IPS DF 4.7 (cell line): ENCODE measurements at regions not wholly inside any gene's neighbourhood (a gene's known extent, or its start where the extent isn't known, plus 50 kb on each side); places are given as distances from the start of the nearest gene placed in this dataset.
A peak's percentile ranks its signal among the peaks of the same experiment; 100 is the strongest.
"Not testable (repeated sequence)": the region's sequence is repeated elsewhere in the genome, so short reads cannot be mapped to it uniquely, and the experiment has no call there.

Source experiments
- DNase-seq: peaks from one replicate; pipeline ENCODE4 v3.0.0-alpha.2; 2013; ENCODE audit warnings: low spot score; ENCODE audit errors: extremely low read depth

DNA sequence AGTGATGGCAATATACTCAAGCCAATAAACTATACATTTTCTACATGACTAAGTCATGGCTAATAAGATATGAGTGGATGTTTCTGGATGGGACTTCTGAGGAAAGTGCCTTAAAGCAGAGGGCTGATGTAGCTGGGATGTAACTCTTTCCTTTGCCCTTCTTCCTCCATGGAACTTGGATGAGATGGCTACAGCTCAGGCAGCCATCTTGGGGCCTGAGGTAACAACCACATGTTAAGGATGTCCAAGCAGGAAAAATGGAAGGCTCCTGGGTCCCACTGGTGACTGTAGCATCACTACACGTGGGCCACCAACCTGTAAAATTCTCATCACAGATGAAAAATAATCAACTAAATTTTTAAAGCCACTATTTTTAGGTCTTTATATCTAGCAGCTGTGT is 54.4 kb upstream of the GRIP1 start:
- no peak for DNase-seq

- peak; percentile 25 for DNase-seq
Measured at GRCh38 chr12:66733839-66734238, 55.0 kb upstream of the GRIP1 start.

- DNase-seq, result no peak
Measured at GRCh38 chr12:66735275-66735674, 56.4 kb upstream of the GRIP1 start.

DNA sequence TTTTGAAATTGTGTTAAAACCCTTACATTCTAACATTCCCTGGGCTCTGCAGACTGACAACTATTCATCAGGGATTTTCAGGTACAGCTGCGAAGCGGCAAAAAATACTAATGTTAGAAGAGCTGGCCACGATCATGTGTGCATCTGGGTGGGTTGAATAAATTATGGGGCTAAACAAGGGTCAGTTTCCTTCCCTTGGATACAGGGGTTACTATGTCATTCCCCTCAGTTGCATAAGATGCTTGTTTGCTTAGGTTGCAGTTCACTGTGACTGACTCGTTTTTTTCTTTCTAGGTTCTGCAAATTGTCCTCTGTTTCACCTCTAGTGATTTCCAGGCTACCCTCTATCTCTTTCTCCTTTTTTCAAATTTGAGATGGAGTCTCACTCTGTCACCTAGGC is 58.1 kb upstream of the GRIP1 start:
- no peak for DNase-seq

DNA sequence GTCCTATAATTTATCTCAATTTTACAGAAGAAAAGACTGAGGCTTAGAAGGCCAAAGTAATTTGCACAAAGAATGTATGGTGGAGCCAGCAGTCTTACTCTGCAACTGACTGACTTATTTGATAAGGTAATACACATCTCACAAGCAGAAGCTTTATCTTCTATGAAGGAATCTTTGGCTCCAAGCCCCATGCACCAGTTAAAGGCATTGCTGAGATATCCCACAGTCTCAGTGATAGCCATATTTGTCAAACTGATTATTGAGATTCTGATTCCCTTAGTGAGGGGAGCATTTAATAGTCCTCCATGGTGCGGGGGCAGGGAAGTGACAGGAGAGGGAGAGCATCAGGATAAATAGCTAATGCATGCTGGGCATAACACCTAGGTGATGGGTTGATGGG is 60.4 kb upstream of the GRIP1 start:
- no peak for DNase-seq

DNA sequence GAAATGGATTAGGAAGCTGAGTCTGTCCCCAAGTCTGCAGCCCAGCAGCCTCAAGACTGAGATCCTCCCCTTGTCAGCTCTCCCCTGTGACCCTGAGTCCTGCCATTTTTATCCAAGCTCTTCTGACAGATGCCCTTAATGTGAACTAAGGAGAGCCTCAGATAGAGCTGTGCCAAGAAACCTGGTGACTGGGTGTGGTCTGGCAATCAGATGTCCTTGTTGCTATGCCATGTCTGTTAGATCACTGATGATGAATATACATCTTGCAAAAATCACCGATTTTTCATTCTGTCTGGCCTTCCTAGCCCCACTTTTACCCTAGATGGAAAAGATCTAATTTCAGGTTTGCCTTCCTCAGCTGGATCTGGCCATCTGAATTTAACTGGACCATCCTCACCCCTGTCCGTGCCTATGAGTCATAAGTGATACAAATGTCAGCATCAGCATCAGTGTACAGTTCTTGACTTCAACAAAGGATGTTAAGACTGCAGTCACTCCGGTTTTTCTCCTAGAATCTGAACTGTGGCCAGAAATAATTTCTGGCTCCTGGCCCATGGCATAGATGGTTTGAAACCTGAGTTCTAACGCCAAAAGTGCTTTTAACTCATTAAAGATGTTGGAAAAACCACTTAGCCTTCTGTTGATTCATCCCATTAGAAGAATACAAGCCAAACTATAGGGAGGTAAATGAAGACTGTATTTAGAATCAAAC is 61.2 kb upstream of the GRIP1 start:
- no peak for DNase-seq

GRCh38 chr12:66740732-66741131 is 61.9 kb upstream of the GRIP1 start:
- DNase-seq, result no peak

DNA sequence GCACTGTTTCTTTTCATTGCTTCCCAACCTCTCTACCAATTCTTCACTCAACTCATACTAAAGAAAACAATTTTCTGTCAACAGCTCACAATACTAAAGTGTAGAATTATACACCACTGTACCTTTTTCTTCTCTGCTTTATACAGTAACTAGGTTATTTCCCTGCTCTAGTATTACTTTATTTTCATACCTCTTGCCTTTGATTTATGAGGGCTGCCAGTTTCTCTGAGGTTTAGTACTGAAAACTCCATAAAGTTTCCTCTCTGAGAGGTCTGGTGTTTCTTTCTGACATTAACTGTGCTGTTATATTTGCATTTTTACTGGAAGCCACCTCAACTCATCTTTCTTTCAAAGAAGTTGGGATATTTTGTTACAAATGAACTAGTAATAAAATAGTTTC is 63.0 kb upstream of the GRIP1 start:
- no peak for DNase-seq

DNA sequence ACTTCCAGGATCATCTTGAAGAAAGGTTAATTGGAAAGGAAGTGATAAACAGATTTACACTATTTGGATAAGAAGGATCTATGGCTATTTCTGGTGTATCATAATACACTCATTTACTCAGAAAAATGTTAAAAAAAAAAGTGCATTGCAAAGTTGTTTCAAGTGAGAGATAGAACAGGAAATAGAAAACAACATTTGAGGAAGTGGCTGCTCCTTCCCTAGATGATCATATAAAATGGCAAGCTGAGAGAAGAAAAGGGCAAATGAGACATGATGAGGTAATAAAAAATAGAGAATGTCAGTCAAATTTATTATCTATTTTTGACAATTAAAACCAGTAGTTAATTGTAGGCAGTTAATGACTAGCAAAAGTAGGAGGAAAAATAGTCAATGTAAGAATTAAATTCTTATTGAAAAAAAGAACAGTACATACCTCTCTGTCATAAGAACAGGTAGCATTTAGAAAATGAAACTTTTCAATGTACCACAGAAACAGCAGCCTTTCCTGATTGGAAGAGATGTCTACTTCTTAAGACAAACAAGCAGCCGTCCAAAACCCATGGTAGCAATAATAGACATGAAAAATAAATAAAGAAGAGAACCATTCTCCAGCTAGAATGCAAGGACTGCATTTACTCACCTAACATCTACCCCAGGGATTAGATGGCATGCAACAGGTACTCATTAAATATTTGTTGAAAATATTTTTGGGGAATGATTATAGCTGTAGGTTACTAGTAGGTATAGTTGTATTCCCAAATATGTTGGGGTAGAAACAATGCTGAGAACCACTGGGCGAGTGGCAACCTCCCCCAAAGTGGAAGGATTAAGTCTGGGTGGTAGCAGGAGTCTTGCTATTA is 63.9 kb upstream of the GRIP1 start:
- no peak for DNase-seq

GRCh38 chr12:66744461-66744860 is 65.6 kb upstream of the GRIP1 start:
- no peak for DNase-seq

- no peak for DNase-seq
Measured at GRCh38 chr12:66744956-66745383, 66.1 kb upstream of the GRIP1 start.

- no peak for DNase-seq
Measured at GRCh38 chr12:66746489-66747201, 67.8 kb upstream of the GRIP1 start.

- no peak for DNase-seq
Measured at GRCh38 chr12:66751432-66752113, 72.7 kb upstream of the GRIP1 start.

DNA sequence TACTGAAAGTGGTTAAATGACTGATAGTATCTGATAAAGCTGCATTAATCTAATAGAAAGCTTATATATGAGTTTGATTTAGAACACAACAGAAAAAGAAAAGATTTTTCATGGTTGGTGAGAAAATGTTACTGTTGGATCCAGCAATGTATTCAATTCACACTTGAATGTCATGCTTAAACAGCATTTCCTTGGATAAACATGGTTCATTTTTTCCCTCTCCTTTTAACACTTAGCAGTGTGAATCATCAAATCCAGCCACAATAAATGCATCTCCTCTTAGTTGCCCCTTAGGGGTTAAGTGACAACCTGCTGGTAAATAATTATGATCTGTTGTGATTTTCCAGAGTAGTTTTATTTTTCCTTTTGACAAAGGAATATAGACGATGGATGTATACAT is 74.9 kb upstream of the GRIP1 start:
- no peak for DNase-seq

GRCh38 chr12:66755727-66756395 is 77.0 kb upstream of the GRIP1 start:
- no peak for DNase-seq

DNA sequence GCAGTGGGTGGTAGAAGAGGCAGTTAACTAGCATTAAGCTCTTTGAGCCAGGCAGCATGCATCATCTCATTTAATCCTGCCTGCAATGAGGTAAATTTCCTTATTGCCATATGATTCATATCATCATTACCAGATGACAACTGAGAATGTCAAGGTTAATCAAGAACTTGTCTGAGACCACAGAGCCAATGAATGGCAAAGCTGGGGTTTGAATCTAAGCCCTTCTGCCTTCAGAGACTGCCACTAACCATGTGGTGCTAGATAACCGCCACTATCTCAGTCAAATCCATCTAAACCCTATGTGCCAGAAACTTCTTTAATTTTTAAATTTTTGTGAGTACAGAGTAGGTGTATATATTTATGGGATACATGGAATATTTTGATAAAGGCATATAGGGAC is 77.8 kb upstream of the GRIP1 start:
- no peak for DNase-seq

DNA sequence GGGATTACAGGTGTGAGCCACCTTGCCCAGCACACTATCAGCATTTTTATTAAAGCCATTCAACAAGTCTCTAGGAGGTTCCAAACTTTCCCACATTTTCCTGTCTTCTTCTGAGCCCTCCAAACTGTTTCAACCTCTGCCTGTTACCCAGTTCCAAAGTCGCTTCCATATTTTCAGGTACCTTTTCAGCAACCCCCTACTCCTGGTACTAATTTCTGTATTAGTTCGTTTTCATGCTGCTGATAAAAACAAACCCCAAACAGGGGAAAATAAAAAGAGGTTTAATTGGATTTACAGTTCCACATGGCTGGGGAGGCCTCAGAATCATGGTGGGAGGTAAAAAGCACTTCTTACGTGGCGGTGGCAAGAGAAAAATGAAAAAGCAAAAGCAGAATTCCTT is 81.2 kb upstream of the GRIP1 start:
- not testable (repeated sequence) for DNase-seq

DNA sequence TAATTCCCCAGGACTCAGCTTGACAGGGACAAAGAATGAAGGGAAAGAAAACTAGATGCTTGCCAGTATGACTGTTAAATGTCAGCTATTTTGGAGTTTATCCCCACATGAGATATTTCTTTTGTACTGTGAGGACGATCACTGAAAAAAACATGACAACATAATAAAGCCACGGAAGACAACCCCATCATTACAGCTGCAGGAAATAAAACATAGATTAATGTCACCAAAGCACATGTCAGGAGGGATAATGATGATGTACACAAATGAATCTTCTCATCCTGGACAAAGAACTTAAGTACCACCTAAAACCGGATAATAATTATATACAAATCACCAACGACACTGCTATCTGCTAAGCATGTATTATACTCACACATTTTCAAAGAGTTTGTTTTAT is 84.6 kb upstream of the GRIP1 start:
- no peak for DNase-seq

DNA sequence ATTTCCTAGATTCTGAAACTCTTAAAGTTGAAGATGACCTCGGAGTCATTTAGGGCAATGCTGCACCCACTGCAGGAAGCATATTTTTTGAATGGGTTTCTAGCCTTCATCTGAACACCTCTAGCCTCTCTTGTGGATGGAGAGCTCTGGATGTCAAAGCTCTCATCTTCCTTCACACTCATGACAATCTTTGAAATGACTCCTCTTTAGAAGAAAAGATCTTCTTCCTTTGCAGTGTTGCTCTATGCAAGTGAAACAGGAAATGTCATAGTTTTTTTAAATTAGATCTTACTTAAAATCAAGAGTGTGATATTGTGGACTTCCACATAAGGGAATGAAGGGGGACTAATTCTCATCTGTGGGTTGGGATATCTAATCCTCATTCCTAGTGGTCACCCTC is 86.3 kb upstream of the GRIP1 start:
- DNase-seq, result no peak

- no peak for DNase-seq
Measured at GRCh38 chr12:66767536-66767935, 88.7 kb upstream of the GRIP1 start.

- no peak for DNase-seq
Measured at GRCh38 chr12:66768293-66768692, 89.4 kb upstream of the GRIP1 start.
